HepG2 (cell line): ENCODE measurements at regions not wholly inside any gene's neighbourhood (a gene's known extent, or its start where the extent isn't known, plus 50 kb on each side); places are given as distances from the start of the nearest gene placed in this dataset.
A peak's percentile ranks its signal among the peaks of the same experiment; 100 is the strongest.

ENCODE experiments used
- ELF1 ChIP-seq: sonication (generic); formaldehyde crosslinking; IDR thresholded peaks from 2 replicates; pipeline ENCODE4 v1.4.0; 2020; ENCODE audit warnings: missing genetic modification reagents
- FOXK2 ChIP-seq: fragments of 450-650 bp; IDR thresholded peaks from 2 replicates; pipeline ENCODE4 v1.6.1; 2016
- FOXO1 ChIP-seq: sonication (generic); formaldehyde crosslinking; IDR thresholded peaks from 2 replicates; pipeline ENCODE4 v1.4.0; 2020; ENCODE audit warnings: missing genetic modification reagents
- KIAA2018 ChIP-seq: sonication (generic); formaldehyde crosslinking; IDR thresholded peaks from 2 replicates; pipeline ENCODE4 v1.5.0; 2020; ENCODE audit warnings: mild to moderate bottlenecking, missing genetic modification reagents, borderline replicate concordance
- KLF11 ChIP-seq: IDR thresholded peaks from 2 replicates; pipeline ENCODE4 v1.6.1; 2016; ENCODE audit warnings: missing compliant biosample characterization
- NR2C2 ChIP-seq: sonication (generic); formaldehyde crosslinking; IDR thresholded peaks from 2 replicates; pipeline ENCODE4 v1.4.0; 2020; ENCODE audit warnings: missing genetic modification reagents, mild to moderate bottlenecking, moderate library complexity, borderline replicate concordance
- ONECUT2 ChIP-seq: sonication (generic); formaldehyde crosslinking; IDR thresholded peaks from 2 replicates; pipeline ENCODE4 v1.4.0; 2020; ENCODE audit warnings: missing genetic modification reagents
- PAF1 ChIP-seq: IDR thresholded peaks from 2 replicates; pipeline ENCODE4 v1.6.1; 2016; ENCODE audit warnings: missing genetic modification reagents, missing compliant biosample characterization
- RBFOX2 ChIP-seq: fragments of 200-400 bp; formaldehyde crosslinking; IDR thresholded peaks from 2 replicates; pipeline ENCODE4 v1.6.1; 2017; ENCODE audit warnings: low read depth, mild to moderate bottlenecking, low read length
- RBM22 ChIP-seq: fragments of 200-400 bp; formaldehyde crosslinking; optimal IDR thresholded peaks from 2 replicates; pipeline ENCODE3; 2017; ENCODE audit warnings: mild to moderate bottlenecking, low read length, moderate library complexity
- RFXANK ChIP-seq: IDR thresholded peaks from 2 replicates; pipeline ENCODE4 v1.6.1; 2016
- SETDB1 ChIP-seq: sonication (generic); formaldehyde crosslinking; IDR thresholded peaks from 2 replicates; pipeline ENCODE4 v1.5.1; 2020; ENCODE audit warnings: missing genetic modification reagents, mild to moderate bottlenecking, borderline replicate concordance
- SIN3B ChIP-seq: fragments of 150-350 bp; IDR thresholded peaks from 2 replicates; pipeline ENCODE4 v1.6.1; 2014; ENCODE audit warnings: low read length
- SIX4 ChIP-seq: sonication (generic); formaldehyde crosslinking; IDR thresholded peaks from 2 replicates; pipeline ENCODE4 v1.4.0; 2020; ENCODE audit warnings: missing genetic modification reagents
- SOX5 ChIP-seq: IDR thresholded peaks from 2 replicates; pipeline ENCODE4 v1.6.1; 2016; ENCODE audit warnings: borderline replicate concordance
- SP1 ChIP-seq, 2 experiments: fragments of 450-650 bp in 1 of 2; sonication (generic) in 1 of 2; formaldehyde crosslinking in 1 of 2; IDR thresholded peaks; 2 replicates each; pipeline versions ENCODE4 v1.4.0 to v1.6.1; 2016 to 2020; ENCODE audit warnings: missing genetic modification reagents in 1 of 2
- TARDBP ChIP-seq: sonication (generic); formaldehyde crosslinking; IDR thresholded peaks from 2 replicates; pipeline ENCODE4 v1.8.0; 2022; ENCODE audit warnings: mild to moderate bottlenecking, missing genetic modification reagents
- ZFP36L1 ChIP-seq: sonication (generic); formaldehyde crosslinking; IDR thresholded peaks from 2 replicates; pipeline ENCODE4 v1.8.0; 2022; ENCODE audit warnings: mild to moderate bottlenecking, missing genetic modification reagents, moderate library complexity
- ZNF124 ChIP-seq: sonication (generic); formaldehyde crosslinking; IDR thresholded peaks from 2 replicates; pipeline ENCODE4 v1.4.0; 2020; ENCODE audit warnings: missing genetic modification reagents
- ZNF260 ChIP-seq: sonication (generic); formaldehyde crosslinking; IDR thresholded peaks from 2 replicates; pipeline ENCODE4 v1.4.0; 2020; ENCODE audit warnings: missing genetic modification reagents, low read depth, mild to moderate bottlenecking, borderline replicate concordance
- ZNF367 ChIP-seq: sonication (generic); formaldehyde crosslinking; IDR thresholded peaks from 2 replicates; pipeline ENCODE4 v1.4.0; 2020; ENCODE audit warnings: missing genetic modification reagents, borderline replicate concordance
- ZNF556 ChIP-seq: sonication (generic); formaldehyde crosslinking; IDR thresholded peaks from 2 replicates; pipeline ENCODE4 v1.4.0; 2020; ENCODE audit warnings: mild to moderate bottlenecking, missing genetic modification reagents, borderline replicate concordance
- ZNF703 ChIP-seq: sonication (generic); formaldehyde crosslinking; IDR thresholded peaks from 2 replicates; pipeline ENCODE4 v1.5.1; 2020; ENCODE audit warnings: missing genetic modification reagents, mild to moderate bottlenecking, moderate library complexity, borderline replicate concordance
- ZNF720 ChIP-seq: sonication (generic); formaldehyde crosslinking; IDR thresholded peaks from 2 replicates; pipeline ENCODE4 v1.4.0; 2020; ENCODE audit warnings: missing genetic modification reagents
- ZNF773 ChIP-seq: sonication (generic); formaldehyde crosslinking; IDR thresholded peaks from 2 replicates; pipeline ENCODE4 v1.4.0; 2020; ENCODE audit warnings: missing genetic modification reagents, borderline replicate concordance
- ZNF776 ChIP-seq: sonication (generic); formaldehyde crosslinking; IDR thresholded peaks from 2 replicates; pipeline ENCODE4 v1.4.0; 2020; ENCODE audit warnings: mild to moderate bottlenecking, missing genetic modification reagents

- TF ChIP-seq SETDB1 (CRISPR knock-in tag) (no peak), ZNF367 (CRISPR knock-in tag) (no peak), ZNF720 (CRISPR knock-in tag) (no peak), FOXO1 (CRISPR knock-in tag) (peak; percentile 73; the same call in 1 of the 2 replicates), TARDBP (CRISPR knock-in tag) (peak; percentile 72), FOXK2 (no peak), ONECUT2 (CRISPR knock-in tag) (no peak), ZNF124 (CRISPR knock-in tag) (no peak), RFXANK (CRISPR knock-in tag) (no peak), ZFP36L1 (CRISPR knock-in tag) (no peak), RBM22 (no peak), ELF1 (CRISPR knock-in tag) (no peak), KIAA2018 (no peak), ZNF773 (no peak), PAF1 (CRISPR knock-in tag) (no peak), SOX5 (CRISPR knock-in tag) (peak; percentile 53; the same call in 1 of the 2 replicates), RBFOX2 (peak; percentile 44; the same call in 1 of the 2 replicates), ZNF703 (CRISPR knock-in tag) (no peak), ZNF776 (no peak), KLF11 (no peak), NR2C2 (CRISPR knock-in tag) (no peak), ZNF556 (CRISPR knock-in tag) (no peak), SP1 (IDR thresholded peaks at IDR 0.05) (no peak), SP1 (CRISPR knock-in tag; IDR thresholded peaks at IDR 0.05) (no peak), ZNF260 (CRISPR knock-in tag) (no peak), SIN3B (no peak), SIX4 (CRISPR knock-in tag) (no peak)
Measured at GRCh38 chr11:14583252-14584034, 60.2 kb upstream of the PDE3B start (continued).
